WTC11 (cell line): ENCODE measurements at regions not wholly inside any gene's neighbourhood (a gene's known extent, or its start where the extent isn't known, plus 50 kb on each side); places are given as distances from the start of the nearest gene placed in this dataset.
A peak's percentile ranks its signal among the peaks of the same experiment; 100 is the strongest.

Source experiments
- ATAC-seq: fragments of 200-7000 bp; cut with Tn5 transposase; 2 replicates; pipeline ENCODE4 v1.10.0; 2021; ENCODE audit warnings: mild to moderate bottlenecking, moderate library complexity
- CTCF ChIA-PET: fragments of 300-600 bp; sonication (Branson Sonifier 250); formaldehyde crosslinking; loops from one replicate; lab custom pipeline; 2021; ENCODE audit warnings: antibody characterized with exemption; lab: Charles Lee
- POLR2A ChIA-PET: fragments of 350-600 bp; sonication (Branson Sonifier 250); formaldehyde crosslinking; loops from one replicate; lab custom pipeline; 2021; ENCODE audit warnings: antibody characterized with exemption; lab: Charles Lee
- DNase-seq: peaks from one replicate; pipeline ENCODE4 v3.0.0; 2021; ENCODE audit warnings: low spot score
- H3K27ac Mint-ChIP-seq: 2 replicates; pipeline ENCODE4 v1.8.0; 2021; ENCODE audit warnings: mixed read lengths
- H3K27me3 Mint-ChIP-seq: 2 replicates; pipeline ENCODE4 v1.8.0; 2021; ENCODE audit warnings: low read depth, mild to moderate bottlenecking, moderate library complexity, mixed read lengths
- H3K36me3 Mint-ChIP-seq: 2 replicates; pipeline ENCODE4 v1.8.0; 2021; ENCODE audit warnings: mixed read lengths
- H3K4me1 Mint-ChIP-seq: 2 replicates; pipeline ENCODE4 v1.8.0; 2022; ENCODE audit warnings: mixed read lengths
- H3K4me3 Mint-ChIP-seq: 2 replicates; pipeline ENCODE4 v1.8.0; 2021; ENCODE audit warnings: mild to moderate bottlenecking, moderate library complexity, mixed read lengths
- H3K9me3 Mint-ChIP-seq: 2 replicates; pipeline ENCODE4 v1.8.0; 2021; ENCODE audit warnings: mixed read lengths
- FOXJ3 ChIP-seq: sonication (generic); formaldehyde crosslinking; IDR thresholded peaks from 2 replicates; pipeline ENCODE4 v1.9.0; 2021; ENCODE audit warnings: missing genetic modification reagents, mild to moderate bottlenecking, borderline replicate concordance
- FOXK1 ChIP-seq: sonication (generic); formaldehyde crosslinking; IDR thresholded peaks from 2 replicates; pipeline ENCODE4 v1.8.0; 2022; ENCODE audit warnings: mild to moderate bottlenecking, moderate library complexity, missing genetic modification reagents
- HMGA2 ChIP-seq: fragments of 250-450 bp; sonication (Bioruptor Pico); IDR thresholded peaks from 2 replicates; pipeline ENCODE4 v1.4.0; 2021; ENCODE audit warnings: mild to moderate bottlenecking, moderate library complexity
- IRF2 ChIP-seq: sonication (generic); formaldehyde crosslinking; IDR thresholded peaks from 2 replicates; pipeline ENCODE4 v1.8.0; 2022; ENCODE audit warnings: low read depth, missing genetic modification reagents, borderline replicate concordance
- NR1H2 ChIP-seq: sonication (generic); formaldehyde crosslinking; IDR thresholded peaks from 2 replicates; pipeline ENCODE4 v1.9.0; 2021; ENCODE audit warnings: mild to moderate bottlenecking, moderate library complexity, missing genetic modification reagents
- PRRX2 ChIP-seq: fragments of 250-450 bp; sonication (Bioruptor Pico); IDR thresholded peaks from 2 replicates; pipeline ENCODE4 v1.8.0; 2021; ENCODE audit warnings: mild to moderate bottlenecking
- SMAD3 ChIP-seq: sonication (generic); formaldehyde crosslinking; IDR thresholded peaks from 2 replicates; pipeline ENCODE4 v1.8.0; 2022; ENCODE audit warnings: missing genetic modification reagents, mild to moderate bottlenecking, borderline replicate concordance
- ZBTB21 ChIP-seq: sonication (generic); formaldehyde crosslinking; IDR thresholded peaks from 2 replicates; pipeline ENCODE4 v1.8.1; 2023; ENCODE audit warnings: mild to moderate bottlenecking, missing genetic modification reagents, borderline replicate concordance
- ZNF317 ChIP-seq: sonication (generic); formaldehyde crosslinking; IDR thresholded peaks from 2 replicates; pipeline ENCODE4 v1.8.1; 2023; ENCODE audit warnings: low read depth, mild to moderate bottlenecking, moderate library complexity, missing genetic modification reagents, borderline replicate concordance
- ZNF416 ChIP-seq: fragments of 250-450 bp; sonication (Bioruptor Pico); IDR thresholded peaks from 2 replicates; pipeline ENCODE4 v1.9.0; 2021; ENCODE audit warnings: mild to moderate bottlenecking, inconsistent platforms
- ZNF671 ChIP-seq: fragments of 250-450 bp; sonication (Bioruptor Pico); IDR thresholded peaks from 2 replicates; pipeline ENCODE4 v1.8.0; 2021; ENCODE audit warnings: mild to moderate bottlenecking
- TF ChIP-seq, protein P1 (sequence below): fragments of 250-450 bp; sonication (Bioruptor Pico); IDR thresholded peaks from 2 replicates; pipeline ENCODE4 v1.9.0; 2021; ENCODE audit warnings: mild to moderate bottlenecking, borderline replicate concordance
- TF ChIP-seq, protein P2 (sequence below): sonication (generic); formaldehyde crosslinking; IDR thresholded peaks from 2 replicates; pipeline ENCODE4 v1.8.0; 2022; ENCODE audit warnings: mild to moderate bottlenecking, missing genetic modification reagents
- TF ChIP-seq, protein P3 (sequence below): sonication (generic); formaldehyde crosslinking; IDR thresholded peaks from 2 replicates; pipeline ENCODE4 v1.8.0; 2022; ENCODE audit warnings: mild to moderate bottlenecking, missing genetic modification reagents
- TF ChIP-seq, protein P4 (sequence below): sonication (generic); formaldehyde crosslinking; IDR thresholded peaks from 2 replicates; pipeline ENCODE4 v1.8.1; 2022; ENCODE audit warnings: low read depth, mild to moderate bottlenecking, moderate library complexity, missing genetic modification reagents, borderline replicate concordance
- TF ChIP-seq, protein P5 (sequence below): sonication (generic); formaldehyde crosslinking; IDR thresholded peaks from 2 replicates; pipeline ENCODE4 v1.8.1; 2022; ENCODE audit warnings: low read depth, missing genetic modification reagents, borderline replicate concordance
- TF ChIP-seq, protein P6 (sequence below): fragments of 250-450 bp; sonication (Bioruptor Pico); IDR thresholded peaks from 2 replicates; pipeline ENCODE4 v1.9.0; 2021; ENCODE audit warnings: moderate library complexity, mild to moderate bottlenecking, inconsistent platforms, borderline replicate concordance
- TF ChIP-seq, protein P7 (sequence below): sonication (generic); formaldehyde crosslinking; IDR thresholded peaks from 2 replicates; pipeline ENCODE4 v1.8.1; 2022; ENCODE audit warnings: missing genetic modification reagents, borderline replicate concordance

DNA sequence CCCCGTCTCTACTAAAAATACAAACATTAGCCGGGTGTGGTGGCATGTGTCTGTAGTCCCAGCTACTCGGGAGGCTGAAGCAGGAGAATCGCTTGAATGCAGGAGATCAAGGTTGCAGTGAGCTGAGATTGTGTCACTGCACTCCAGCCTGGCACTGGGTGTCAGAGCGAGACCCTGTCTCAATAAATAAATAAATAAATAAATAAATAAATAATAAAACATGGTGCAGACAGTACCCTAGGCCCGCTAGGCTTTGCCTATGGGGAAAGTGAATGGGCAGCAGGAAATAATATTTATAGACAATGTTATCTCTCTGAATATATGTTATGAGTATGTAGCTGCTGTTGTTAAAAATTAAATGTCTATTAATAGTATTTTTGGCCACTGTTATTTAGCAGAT lies 130.4 kb downstream of the LARP7 start (continued):
- TF ChIP-seq, protein P1, sequence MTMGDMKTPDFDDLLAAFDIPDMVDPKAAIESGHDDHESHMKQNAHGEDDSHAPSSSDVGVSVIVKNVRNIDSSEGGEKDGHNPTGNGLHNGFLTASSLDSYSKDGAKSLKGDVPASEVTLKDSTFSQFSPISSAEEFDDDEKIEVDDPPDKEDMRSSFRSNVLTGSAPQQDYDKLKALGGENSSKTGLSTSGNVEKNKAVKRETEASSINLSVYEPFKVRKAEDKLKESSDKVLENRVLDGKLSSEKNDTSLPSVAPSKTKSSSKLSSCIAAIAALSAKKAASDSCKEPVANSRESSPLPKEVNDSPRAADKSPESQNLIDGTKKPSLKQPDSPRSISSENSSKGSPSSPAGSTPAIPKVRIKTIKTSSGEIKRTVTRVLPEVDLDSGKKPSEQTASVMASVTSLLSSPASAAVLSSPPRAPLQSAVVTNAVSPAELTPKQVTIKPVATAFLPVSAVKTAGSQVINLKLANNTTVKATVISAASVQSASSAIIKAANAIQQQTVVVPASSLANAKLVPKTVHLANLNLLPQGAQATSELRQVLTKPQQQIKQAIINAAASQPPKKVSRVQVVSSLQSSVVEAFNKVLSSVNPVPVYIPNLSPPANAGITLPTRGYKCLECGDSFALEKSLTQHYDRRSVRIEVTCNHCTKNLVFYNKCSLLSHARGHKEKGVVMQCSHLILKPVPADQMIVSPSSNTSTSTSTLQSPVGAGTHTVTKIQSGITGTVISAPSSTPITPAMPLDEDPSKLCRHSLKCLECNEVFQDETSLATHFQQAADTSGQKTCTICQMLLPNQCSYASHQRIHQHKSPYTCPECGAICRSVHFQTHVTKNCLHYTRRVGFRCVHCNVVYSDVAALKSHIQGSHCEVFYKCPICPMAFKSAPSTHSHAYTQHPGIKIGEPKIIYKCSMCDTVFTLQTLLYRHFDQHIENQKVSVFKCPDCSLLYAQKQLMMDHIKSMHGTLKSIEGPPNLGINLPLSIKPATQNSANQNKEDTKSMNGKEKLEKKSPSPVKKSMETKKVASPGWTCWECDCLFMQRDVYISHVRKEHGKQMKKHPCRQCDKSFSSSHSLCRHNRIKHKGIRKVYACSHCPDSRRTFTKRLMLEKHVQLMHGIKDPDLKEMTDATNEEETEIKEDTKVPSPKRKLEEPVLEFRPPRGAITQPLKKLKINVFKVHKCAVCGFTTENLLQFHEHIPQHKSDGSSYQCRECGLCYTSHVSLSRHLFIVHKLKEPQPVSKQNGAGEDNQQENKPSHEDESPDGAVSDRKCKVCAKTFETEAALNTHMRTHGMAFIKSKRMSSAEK, result no peak
- TF ChIP-seq SMAD3 (CRISPR knock-in tag) (no peak), ZNF317 (no peak)
- TF ChIP-seq, protein P2, sequence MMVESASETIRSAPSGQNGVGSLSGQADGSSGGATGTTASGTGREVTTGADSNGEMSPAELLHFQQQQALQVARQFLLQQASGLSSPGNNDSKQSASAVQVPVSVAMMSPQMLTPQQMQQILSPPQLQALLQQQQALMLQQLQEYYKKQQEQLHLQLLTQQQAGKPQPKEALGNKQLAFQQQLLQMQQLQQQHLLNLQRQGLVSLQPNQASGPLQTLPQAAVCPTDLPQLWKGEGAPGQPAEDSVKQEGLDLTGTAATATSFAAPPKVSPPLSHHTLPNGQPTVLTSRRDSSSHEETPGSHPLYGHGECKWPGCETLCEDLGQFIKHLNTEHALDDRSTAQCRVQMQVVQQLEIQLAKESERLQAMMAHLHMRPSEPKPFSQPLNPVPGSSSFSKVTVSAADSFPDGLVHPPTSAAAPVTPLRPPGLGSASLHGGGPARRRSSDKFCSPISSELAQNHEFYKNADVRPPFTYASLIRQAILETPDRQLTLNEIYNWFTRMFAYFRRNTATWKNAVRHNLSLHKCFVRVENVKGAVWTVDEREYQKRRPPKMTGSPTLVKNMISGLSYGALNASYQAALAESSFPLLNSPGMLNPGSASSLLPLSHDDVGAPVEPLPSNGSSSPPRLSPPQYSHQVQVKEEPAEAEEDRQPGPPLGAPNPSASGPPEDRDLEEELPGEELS (CRISPR knock-in tag), result no peak

DNA sequence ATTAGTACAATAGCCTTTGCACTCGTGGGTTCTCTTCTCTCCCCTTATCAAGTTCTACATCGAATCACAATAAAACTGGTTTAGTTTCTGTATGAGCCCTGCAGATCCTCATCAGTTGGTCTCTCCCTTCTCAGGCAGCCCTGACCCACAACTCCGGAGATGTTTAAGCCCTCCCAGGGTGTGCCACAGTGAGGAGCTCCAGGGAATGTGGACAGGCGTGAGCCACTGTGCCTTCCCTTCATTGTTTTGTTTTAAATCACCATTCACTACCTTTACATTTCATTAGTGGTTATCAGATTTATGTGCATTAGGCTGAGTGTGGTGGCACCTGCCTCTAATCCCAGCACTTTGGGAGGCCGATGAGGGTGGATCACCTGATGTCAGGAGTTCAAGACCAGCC lies 133.2 kb downstream of the LARP7 start:
- ChIA-PET POLR2A (no interaction called here), CTCF (no interaction called here)
- no peak for DNase-seq
- TF ChIP-seq, protein P3, sequence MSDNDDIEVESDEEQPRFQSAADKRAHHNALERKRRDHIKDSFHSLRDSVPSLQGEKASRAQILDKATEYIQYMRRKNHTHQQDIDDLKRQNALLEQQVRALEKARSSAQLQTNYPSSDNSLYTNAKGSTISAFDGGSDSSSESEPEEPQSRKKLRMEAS (CRISPR knock-in tag), result no peak
- H3K27ac Mint-ChIP-seq, result peak overlapping the region; percentile 24
- H3K27me3 Mint-ChIP-seq, result no peaks in the 10 kb centered on the region
- no peak for ATAC-seq
- H3K9me3 Mint-ChIP-seq, result no peaks in the 10 kb centered on the region
- peaks cover 27% of the 10 kb centered on the region for H3K4me1 Mint-ChIP-seq
- no peak overlapping the region for H3K4me3 Mint-ChIP-seq
- H3K36me3 Mint-ChIP-seq, result no peaks in the 10 kb centered on the region; the same call in 1 of the 2 replicates

DNA sequence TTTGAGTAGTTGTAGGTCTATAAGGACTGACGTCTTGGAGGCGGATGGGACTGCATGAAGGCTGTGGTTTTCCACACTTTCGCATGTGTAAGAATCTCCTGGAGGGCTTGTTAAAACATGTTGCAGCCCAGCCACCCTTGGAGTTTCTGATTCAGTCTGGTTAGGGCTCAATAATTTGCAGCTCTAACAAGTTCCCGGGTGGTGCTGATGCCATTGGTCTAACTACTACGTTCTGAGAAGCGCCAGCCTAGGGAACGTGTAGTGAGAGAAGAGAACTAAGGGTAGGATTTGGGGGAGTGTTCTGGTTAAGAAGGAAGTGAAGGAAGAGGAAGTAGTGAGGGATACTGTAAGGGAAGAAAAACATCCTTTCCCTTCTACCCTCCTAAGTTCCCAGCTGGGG lies 138.9 kb downstream of the LARP7 start:
- POLR2A ChIA-PET, result no interaction called here
- ATAC-seq, result peak; percentile 71
- peak overlapping the region; percentile 94 for H3K27ac Mint-ChIP-seq
- peaks cover 15% of the 10 kb centered on the region for H3K9me3 Mint-ChIP-seq
- peaks cover 13% of the 10 kb centered on the region for H3K36me3 Mint-ChIP-seq
- no peaks in the 10 kb centered on the region for H3K27me3 Mint-ChIP-seq
- CTCF ChIA-PET, result interaction anchor here (0.6 to 2.9 kb wide), 5 partner anchors 10 to 176 kb away, joined by 3 to 29 read pairs (median 3); no protein-coding TSS in a partner anchor
- DNase-seq, result no peak
- no peak overlapping the region; the same call in 1 of the 2 replicates for H3K4me3 Mint-ChIP-seq
- H3K4me1 Mint-ChIP-seq, result peaks cover 22% of the 10 kb centered on the region
- TF ChIP-seq IRF2, result no peak
- no peak for TF ChIP-seq FOXK1

DNA sequence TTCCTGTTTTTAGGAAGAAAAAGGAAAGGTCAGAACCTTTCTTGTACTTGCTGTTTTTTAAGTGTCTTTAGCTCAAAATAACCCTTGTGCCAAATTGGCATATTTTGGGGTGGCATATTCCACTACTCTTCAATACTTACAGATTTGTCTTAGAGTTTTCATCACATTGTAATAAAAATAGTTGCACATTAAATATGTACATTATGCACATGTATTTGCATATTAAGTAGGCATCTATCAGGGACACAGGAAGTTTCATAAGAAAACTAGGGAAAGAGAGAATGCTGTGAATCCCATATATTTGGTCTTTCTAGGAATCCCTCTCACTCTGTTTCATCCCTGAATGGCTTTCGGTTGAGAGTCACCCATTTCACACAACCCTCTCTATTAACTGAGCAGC lies 139.6 kb downstream of the LARP7 start:
- Mint-ChIP-seq H3K27ac (peak overlapping the region; percentile 90), H3K4me3 (no peak overlapping the region), H3K4me1 (peaks cover 21% of the 10 kb centered on the region), H3K36me3 (peaks cover 13% of the 10 kb centered on the region), H3K27me3 (no peaks in the 10 kb centered on the region), H3K9me3 (peaks cover 15% of the 10 kb centered on the region)
- no peak for DNase-seq
- TF ChIP-seq, protein P4, sequence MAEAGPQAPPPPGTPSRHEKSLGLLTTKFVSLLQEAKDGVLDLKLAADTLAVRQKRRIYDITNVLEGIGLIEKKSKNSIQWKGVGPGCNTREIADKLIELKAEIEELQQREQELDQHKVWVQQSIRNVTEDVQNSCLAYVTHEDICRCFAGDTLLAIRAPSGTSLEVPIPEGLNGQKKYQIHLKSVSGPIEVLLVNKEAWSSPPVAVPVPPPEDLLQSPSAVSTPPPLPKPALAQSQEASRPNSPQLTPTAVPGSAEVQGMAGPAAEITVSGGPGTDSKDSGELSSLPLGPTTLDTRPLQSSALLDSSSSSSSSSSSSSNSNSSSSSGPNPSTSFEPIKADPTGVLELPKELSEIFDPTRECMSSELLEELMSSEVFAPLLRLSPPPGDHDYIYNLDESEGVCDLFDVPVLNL, result no peak
- no peak for TF ChIP-seq HMGA2 (CRISPR knock-in tag)
- no peak for TF ChIP-seq ZNF671 (CRISPR knock-in tag)
- TF ChIP-seq, protein P5, sequence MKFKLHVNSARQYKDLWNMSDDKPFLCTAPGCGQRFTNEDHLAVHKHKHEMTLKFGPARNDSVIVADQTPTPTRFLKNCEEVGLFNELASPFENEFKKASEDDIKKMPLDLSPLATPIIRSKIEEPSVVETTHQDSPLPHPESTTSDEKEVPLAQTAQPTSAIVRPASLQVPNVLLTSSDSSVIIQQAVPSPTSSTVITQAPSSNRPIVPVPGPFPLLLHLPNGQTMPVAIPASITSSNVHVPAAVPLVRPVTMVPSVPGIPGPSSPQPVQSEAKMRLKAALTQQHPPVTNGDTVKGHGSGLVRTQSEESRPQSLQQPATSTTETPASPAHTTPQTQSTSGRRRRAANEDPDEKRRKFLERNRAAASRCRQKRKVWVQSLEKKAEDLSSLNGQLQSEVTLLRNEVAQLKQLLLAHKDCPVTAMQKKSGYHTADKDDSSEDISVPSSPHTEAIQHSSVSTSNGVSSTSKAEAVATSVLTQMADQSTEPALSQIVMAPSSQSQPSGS, result no peak
- no peak for TF ChIP-seq ZNF416 (CRISPR knock-in tag)
- no peak for TF ChIP-seq NR1H2
- no peak for TF ChIP-seq FOXJ3 (CRISPR knock-in tag)
- TF ChIP-seq, protein P6, sequence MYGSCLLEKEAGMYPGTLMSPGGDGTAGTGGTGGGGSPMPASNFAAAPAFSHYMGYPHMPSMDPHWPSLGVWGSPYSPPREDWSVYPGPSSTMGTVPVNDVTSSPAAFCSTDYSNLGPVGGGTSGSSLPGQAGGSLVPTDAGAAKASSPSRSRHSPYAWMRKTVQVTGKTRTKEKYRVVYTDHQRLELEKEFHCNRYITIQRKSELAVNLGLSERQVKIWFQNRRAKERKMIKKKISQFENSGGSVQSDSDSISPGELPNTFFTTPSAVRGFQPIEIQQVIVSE (CRISPR knock-in tag), result no peak
- no peak for TF ChIP-seq PRRX2 (CRISPR knock-in tag)
- TF ChIP-seq, protein P7, sequence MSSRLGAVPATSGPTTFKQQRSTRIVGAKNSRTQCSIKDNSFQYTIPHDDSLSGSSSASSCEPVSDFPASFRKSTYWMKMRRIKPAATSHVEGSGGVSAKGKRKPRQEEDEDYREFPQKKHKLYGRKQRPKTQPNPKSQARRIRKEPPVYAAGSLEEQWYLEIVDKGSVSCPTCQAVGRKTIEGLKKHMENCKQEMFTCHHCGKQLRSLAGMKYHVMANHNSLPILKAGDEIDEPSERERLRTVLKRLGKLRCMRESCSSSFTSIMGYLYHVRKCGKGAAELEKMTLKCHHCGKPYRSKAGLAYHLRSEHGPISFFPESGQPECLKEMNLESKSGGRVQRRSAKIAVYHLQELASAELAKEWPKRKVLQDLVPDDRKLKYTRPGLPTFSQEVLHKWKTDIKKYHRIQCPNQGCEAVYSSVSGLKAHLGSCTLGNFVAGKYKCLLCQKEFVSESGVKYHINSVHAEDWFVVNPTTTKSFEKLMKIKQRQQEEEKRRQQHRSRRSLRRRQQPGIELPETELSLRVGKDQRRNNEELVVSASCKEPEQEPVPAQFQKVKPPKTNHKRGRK (CRISPR knock-in tag), result no peak
- no peak for TF ChIP-seq ZBTB21 (CRISPR knock-in tag)
- no peak for TF ChIP-seq ZNF317
- no peak for ATAC-seq
- POLR2A ChIA-PET, result no interaction called here
- CTCF ChIA-PET, result interaction anchor here (1.0 to 2.9 kb wide), 4 partner anchors 11 to 175 kb away, joined by 3 to 29 read pairs (median 4); no protein-coding TSS in a partner anchor
